ENCODE measurements at regions not wholly inside any gene's neighbourhood (a gene's known extent, or its start where the extent isn't known, plus 50 kb on each side); places are given as distances from the start of the nearest gene placed in this dataset.
"Not testable (repeated sequence)": the region's sequence is repeated elsewhere in the genome, so short reads cannot be mapped to it uniquely, and the experiment has no call there.

- DNase-seq, result peak; percentile 34 to 84
Observed at GRCh38 chr6:14781772-14782525, 463.9 kb upstream of the JARID2 start.

GRCh38 chr6:14782921-14783464 is 462.9 kb upstream of the JARID2 start:
- DNase-seq, result not testable (repeated sequence)

GRCh38 chr6:14783594-14783993 is 462.3 kb upstream of the JARID2 start:
- DNase-seq, result no peak

- DNase-seq, result no peak
Observed at GRCh38 chr6:14784596-14785492, 461.0 kb upstream of the JARID2 start.

GRCh38 chr6:14785493-14785790 is 460.4 kb upstream of the JARID2 start:
- DNase-seq, result no peak

- DNase-seq, result no peak
Observed at GRCh38 chr6:14786008-14786407, 459.9 kb upstream of the JARID2 start.

- DNase-seq, result no peak
Observed at GRCh38 chr6:14786455-14786854, 459.4 kb upstream of the JARID2 start.

- DNase-seq, result no peak
Observed at GRCh38 chr6:14787250-14787649, 458.6 kb upstream of the JARID2 start.

- DNase-seq, result no peak
Observed at GRCh38 chr6:14787677-14788076, 458.2 kb upstream of the JARID2 start.

GRCh38 chr6:14789996-14790395 is 455.9 kb upstream of the JARID2 start:
- no peak for DNase-seq

GRCh38 chr6:14790976-14791375 is 454.9 kb upstream of the JARID2 start:
- DNase-seq, result no peak

GRCh38 chr6:14791526-14791925 is 454.3 kb upstream of the JARID2 start:
- no peak for DNase-seq

- no peak for DNase-seq
Observed at GRCh38 chr6:14792118-14792955, 453.5 kb upstream of the JARID2 start.

GRCh38 chr6:14795451-14795850 is 450.4 kb upstream of the JARID2 start:
- no peak for DNase-seq

- DNase-seq, result no peak
Observed at GRCh38 chr6:14796974-14797762, 448.7 kb upstream of the JARID2 start.

GRCh38 chr6:14797875-14798593 is 447.8 kb upstream of the JARID2 start:
- no peak for DNase-seq

GRCh38 chr6:14798594-14798982 is 447.3 kb upstream of the JARID2 start:
- DNase-seq, result no peak

GRCh38 chr6:14798996-14799588 is 446.8 kb upstream of the JARID2 start:
- no peak for DNase-seq

GRCh38 chr6:14799928-14800327 is 445.9 kb upstream of the JARID2 start:
- no peak for DNase-seq

GRCh38 chr6:14802514-14803160 is 443.2 kb upstream of the JARID2 start:
- no peak for DNase-seq

Measured in NCI-H187 (cell line).